Gastrocnemius medialis (tissue), 4 donors: ENCODE measurements at regions not wholly inside any gene's neighbourhood (a gene's known extent, or its start where the extent isn't known, plus 50 kb on each side); places are given as distances from the start of the nearest gene placed in this dataset.
A peak's percentile ranks its signal among the peaks of the same experiment; 100 is the strongest.

Experiments used
- ATAC-seq, 2 donors: fragments of 150-250 bp; one replicate each; pipeline ENCODE4 v1.9.1; 2016
- DNase-seq, 2 donors: peaks; one replicate each; pipeline ENCODE4 v3.0.0-alpha.2; 2019
- H3K27ac ChIP-seq, 4 donors: fragments of 200-600 bp; sonication (generic); 1 replicate in 1 of 4; 2 replicates in 3 of 4; pipeline ENCODE4 v1.5.1; 2016 to 2018; ENCODE audit warnings: mild to moderate bottlenecking in 2 of 4, moderate library complexity in 1 of 4
- H3K27me3 ChIP-seq, 3 donors: fragments of 200-600 bp; sonication (generic) in 2 of 3; 1 replicate in 1 of 3; 2 replicates in 2 of 3; pipeline versions ENCODE4 v1.5.1 to v1.6.0; 2016 to 2019; ENCODE audit warnings: mild to moderate bottlenecking in 1 of 3, moderate library complexity in 1 of 3
- H3K36me3 ChIP-seq, 2 donors: fragments of 200-600 bp; sonication (generic) in 1 of 2; one replicate each; pipeline ENCODE4 v1.5.1; 2017 to 2018
- H3K4me1 ChIP-seq, 2 donors: fragments of 200-600 bp; sonication (generic) in 1 of 2; one replicate each; pipeline ENCODE4 v1.5.1; 2016 to 2017; ENCODE audit warnings: mild to moderate bottlenecking in 2 of 2
- H3K4me3 ChIP-seq, 4 donors: fragments of 200-600 bp; sonication (generic) in 3 of 4; 1 replicate in 1 of 4; 2 replicates in 3 of 4; pipeline ENCODE4 v1.5.1; 2016 to 2019; ENCODE audit warnings: mild to moderate bottlenecking in 2 of 4
- H3K9me3 ChIP-seq, 3 donors: fragments of 200-600 bp; sonication (generic) in 2 of 3; 1 replicate in 1 of 3; 2 replicates in 2 of 3; pipeline ENCODE4 v1.5.1; 2016 to 2019
- CTCF ChIP-seq, 5 experiments: fragments of 450-650 bp in 3 of 5; fragments of 200-600 bp in 2 of 5; sonication (generic) in 2 of 5; IDR thresholded peaks in 4 of 5; conservative IDR thresholded peaks in 1 of 5; 1 replicate in 4 of 5; 2 replicates in 1 of 5; pipeline ENCODE4 v1.5.1; 2016 to 2019; ENCODE audit warnings: antibody characterized with exemption in 5 of 5, mild to moderate bottlenecking in 3 of 5, moderate library complexity in 3 of 5
- POLR2A ChIP-seq, 2 donors: fragments of 450-650 bp; IDR thresholded peaks; one replicate each; pipeline ENCODE4 v1.6.1; 2017; ENCODE audit warnings: antibody characterized with exemption in 2 of 2, mild to moderate bottlenecking in 2 of 2, moderate library complexity in 2 of 2
- in situ Hi-C, 4 donors: fragments of 200-750 bp; cut with MboI; loops; one replicate each; pipeline versions ENCODE4 v1.15.0 to v1.8.0; 2017; ENCODE audit warnings: low sequenced_read_pairs in 4 of 4
- intact Hi-C: fragments of 100-400 bp; cut with DNase I; formaldehyde crosslinking; loops from one replicate; pipeline ENCODE4 v1.15.1; 2023; ENCODE audit warnings: low total_unique reads

GRCh38 chr20:40561187-40561586 is 127.8 kb downstream of the MAFB start:
- DNase-seq = no peak

GRCh38 chr20:40558212-40558611 is 130.8 kb downstream of the MAFB start:
- H3K27me3 ChIP-seq = no peaks in the 10 kb centered on the region

More at GRCh38 chr20:40561187-40561586, 127.8 kb downstream of the MAFB start:
- intact Hi-C loops (no loop called here), in situ Hi-C loops (no loop called here)
- no peaks in the 10 kb centered on the region for H3K27me3 ChIP-seq
- no peaks in the 10 kb centered on the region for H3K36me3 ChIP-seq
- ATAC-seq = no peak
- H3K27ac ChIP-seq = no peak overlapping the region
- H3K4me3 ChIP-seq = no peak overlapping the region
- H3K9me3 ChIP-seq = no peaks in the 10 kb centered on the region
- TF ChIP-seq POLR2A (IDR thresholded peaks at IDR 0.05) = no peak
- TF ChIP-seq CTCF (IDR thresholded peaks at IDR 0.05 in 4 of 5, conservative IDR thresholded peaks at IDR 0.05 in 1 of 5) = no peak
- no peaks in the 10 kb centered on the region for H3K4me1 ChIP-seq

GRCh38 chr20:40551125-40551530 is 137.9 kb downstream of the MAFB start:
- Histone ChIP-seq H3K9me3 (no peaks in the 10 kb centered on the region), H3K4me1 (no peaks in the 10 kb centered on the region), H3K27me3 (no peaks in the 10 kb centered on the region), H3K27ac (no peak overlapping the region), H3K36me3 (no peaks in the 10 kb centered on the region), H3K4me3 (no peak overlapping the region)
- intact Hi-C loops = no loop called here
- DNase-seq (peak in 1 of 2 donors; percentile 32), ATAC-seq (peak in 1 of 2 donors; percentile 19)
- in situ Hi-C loops = no loop called here
- TF ChIP-seq CTCF (IDR thresholded peaks at IDR 0.05 in 4 of 5, conservative IDR thresholded peaks at IDR 0.05 in 1 of 5) (no peak), POLR2A (IDR thresholded peaks at IDR 0.05) (no peak)

More at GRCh38 chr20:40558212-40558611, 130.8 kb downstream of the MAFB start:
- in situ Hi-C loops = no loop called here
- H3K9me3 ChIP-seq = no peaks in the 10 kb centered on the region
- intact Hi-C loops = no loop called here
- no peaks in the 10 kb centered on the region for H3K36me3 ChIP-seq
- TF ChIP-seq CTCF (IDR thresholded peaks at IDR 0.05 in 4 of 5, conservative IDR thresholded peaks at IDR 0.05 in 1 of 5) (no peak), POLR2A (IDR thresholded peaks at IDR 0.05) (no peak)
- ATAC-seq (no peak), DNase-seq (no peak)
- H3K27ac ChIP-seq = no peak overlapping the region
- no peaks in the 10 kb centered on the region for H3K4me1 ChIP-seq
- H3K4me3 ChIP-seq = no peak overlapping the region

- Histone ChIP-seq H3K4me1 (no peaks in the 10 kb centered on the region), H3K9me3 (no peaks in the 10 kb centered on the region), H3K27me3 (no peaks in the 10 kb centered on the region), H3K36me3 (no peaks in the 10 kb centered on the region), H3K27ac (no peak overlapping the region), H3K4me3 (no peak overlapping the region)
- TF ChIP-seq CTCF (IDR thresholded peaks at IDR 0.05 in 4 of 5, conservative IDR thresholded peaks at IDR 0.05 in 1 of 5) (no peak), POLR2A (IDR thresholded peaks at IDR 0.05) (no peak)
- ATAC-seq = no peak
- intact Hi-C loops (no loop called here), in situ Hi-C loops (no loop called here)
- no peak for DNase-seq
Observed at GRCh38 chr20:40547483-40548091, 141.4 kb downstream of the MAFB start.

- H3K27me3 ChIP-seq = no peaks in the 10 kb centered on the region
- H3K4me3 ChIP-seq = no peak overlapping the region
- TF ChIP-seq CTCF (IDR thresholded peaks at IDR 0.05 in 4 of 5, conservative IDR thresholded peaks at IDR 0.05 in 1 of 5) (no peak), POLR2A (IDR thresholded peaks at IDR 0.05) (no peak)
- no peak for DNase-seq
- in situ Hi-C loops = no loop called here
- no peaks in the 10 kb centered on the region for H3K4me1 ChIP-seq
- no peak for ATAC-seq
- H3K9me3 ChIP-seq = no peaks in the 10 kb centered on the region
- intact Hi-C loops = no loop called here
- H3K27ac ChIP-seq = no peak overlapping the region
- no peaks in the 10 kb centered on the region for H3K36me3 ChIP-seq
Observed at GRCh38 chr20:40545478-40545877, 143.6 kb downstream of the MAFB start.
